Ascending aorta (tissue), 2 donors: ENCODE measurements at regions not wholly inside any gene's neighbourhood (a gene's known extent, or its start where the extent isn't known, plus 50 kb on each side); places are given as distances from the start of the nearest gene placed in this dataset.

Source experiments
- DNase-seq, 2 donors: peaks; one replicate each; pipeline ENCODE4 v3.0.0-alpha.2; 2019; ENCODE audit warnings: low spot score in 2 of 2
- H3K27ac ChIP-seq, 2 donors: fragments of 200-600 bp; sonication (generic); one replicate each; pipeline ENCODE4 v1.5.1; 2016 to 2017; ENCODE audit warnings: mild to moderate bottlenecking in 1 of 2
- H3K27me3 ChIP-seq: fragments of 200-600 bp; sonication (generic); one replicate; pipeline ENCODE4 v1.5.1; 2017
- H3K36me3 ChIP-seq, 2 donors: fragments of 200-600 bp; sonication (generic); one replicate each; pipeline ENCODE4 v1.5.1; 2016
- H3K4me1 ChIP-seq, 2 donors: fragments of 200-600 bp; sonication (generic); one replicate each; pipeline ENCODE4 v1.5.1; 2016 to 2017; ENCODE audit warnings: mild to moderate bottlenecking in 1 of 2
- H3K4me3 ChIP-seq, 2 donors: fragments of 200-600 bp; sonication (generic); one replicate each; pipeline ENCODE4 v1.5.1; 2016 to 2017; ENCODE audit warnings: mild to moderate bottlenecking in 1 of 2
- H3K9me3 ChIP-seq, 2 donors: fragments of 200-600 bp; sonication (generic); one replicate each; pipeline ENCODE4 v1.5.1; 2016
- intact Hi-C: fragments of 100-400 bp; cut with DNase I; formaldehyde crosslinking; loops from one replicate; pipeline ENCODE4 v1.15.1; 2023
- TF ChIP-seq, protein P1 (sequence below), 3 experiments: fragments of 200-600 bp in 2 of 3; fragments of 450-650 bp in 1 of 3; sonication (generic) in 2 of 3; IDR thresholded peaks; one replicate each; pipeline ENCODE4 v1.5.1; 2016 to 2019; ENCODE audit warnings: antibody characterized with exemption in 3 of 3, mild to moderate bottlenecking in 1 of 3, moderate library complexity in 1 of 3

GRCh38 chr9:129343424-129344375, 165.6 kb upstream of the IER5L start:
- Histone ChIP-seq H3K36me3 (no peaks in the 10 kb centered on the region), H3K4me1 (peaks cover 6 to 9% of the 10 kb centered on the region in 2 donors), H3K27ac (peak overlapping the region; percentile 46 to 59), H3K9me3 (no peaks in the 10 kb centered on the region), H3K27me3 (no peaks in the 10 kb centered on the region), H3K4me3 (no peak overlapping the region)
- TF ChIP-seq, protein P1, sequence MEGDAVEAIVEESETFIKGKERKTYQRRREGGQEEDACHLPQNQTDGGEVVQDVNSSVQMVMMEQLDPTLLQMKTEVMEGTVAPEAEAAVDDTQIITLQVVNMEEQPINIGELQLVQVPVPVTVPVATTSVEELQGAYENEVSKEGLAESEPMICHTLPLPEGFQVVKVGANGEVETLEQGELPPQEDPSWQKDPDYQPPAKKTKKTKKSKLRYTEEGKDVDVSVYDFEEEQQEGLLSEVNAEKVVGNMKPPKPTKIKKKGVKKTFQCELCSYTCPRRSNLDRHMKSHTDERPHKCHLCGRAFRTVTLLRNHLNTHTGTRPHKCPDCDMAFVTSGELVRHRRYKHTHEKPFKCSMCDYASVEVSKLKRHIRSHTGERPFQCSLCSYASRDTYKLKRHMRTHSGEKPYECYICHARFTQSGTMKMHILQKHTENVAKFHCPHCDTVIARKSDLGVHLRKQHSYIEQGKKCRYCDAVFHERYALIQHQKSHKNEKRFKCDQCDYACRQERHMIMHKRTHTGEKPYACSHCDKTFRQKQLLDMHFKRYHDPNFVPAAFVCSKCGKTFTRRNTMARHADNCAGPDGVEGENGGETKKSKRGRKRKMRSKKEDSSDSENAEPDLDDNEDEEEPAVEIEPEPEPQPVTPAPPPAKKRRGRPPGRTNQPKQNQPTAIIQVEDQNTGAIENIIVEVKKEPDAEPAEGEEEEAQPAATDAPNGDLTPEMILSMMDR (IDR thresholded peaks at IDR 0.05): no peak
- intact Hi-C loops: no loop called here
- peak in 1 of 2 donors; percentile 62 for DNase-seq

- Histone ChIP-seq H3K27me3 (no peaks in the 10 kb centered on the region), H3K4me3 (no peak overlapping the region), H3K36me3 (no peaks in the 10 kb centered on the region), H3K9me3 (no peaks in the 10 kb centered on the region), H3K4me1 (peaks cover 8 to 11% of the 10 kb centered on the region in 2 donors), H3K27ac (peak overlapping the region; percentile 20 to 42)
- intact Hi-C loops: no loop called here
- TF ChIP-seq, protein P1 (IDR thresholded peaks at IDR 0.05): no peak
- no peak for DNase-seq
These were observed 164.7 kb upstream of the IER5L start for GRCh38 chr9:129342591-129343423.

DNA sequence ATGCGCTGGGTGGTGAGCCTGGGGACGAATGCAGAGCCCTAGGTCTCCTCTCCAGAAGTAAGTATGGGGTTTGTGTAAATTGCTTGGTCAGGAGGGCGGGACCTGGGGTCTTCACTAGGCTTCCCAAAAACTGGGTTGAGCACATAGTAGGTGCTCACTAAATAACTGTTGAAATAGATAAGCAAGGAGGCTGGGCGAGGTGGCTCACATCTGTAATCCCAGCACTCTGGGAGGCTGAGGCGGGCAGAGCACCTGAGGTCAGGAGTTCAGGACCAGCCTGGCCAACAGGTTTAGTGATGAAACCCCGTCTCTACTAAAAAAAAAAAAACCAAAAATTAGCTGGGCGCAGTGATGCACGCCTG, 163.9 kb upstream of the IER5L start:
- Histone ChIP-seq H3K36me3 (no peaks in the 10 kb centered on the region), H3K9me3 (no peaks in the 10 kb centered on the region), H3K27me3 (no peaks in the 10 kb centered on the region), H3K4me1 (peaks cover 9 to 19% of the 10 kb centered on the region in 2 donors), H3K4me3 (no peak overlapping the region), H3K27ac (peak overlapping the region; percentile 3 to 13)
- TF ChIP-seq, protein P1 (IDR thresholded peaks at IDR 0.05): no peak
- intact Hi-C loops: no loop called here
- no peak for DNase-seq

GRCh38 chr9:129341171-129341986, 163.3 kb upstream of the IER5L start:
- H3K4me1 ChIP-seq: peaks cover 11 to 25% of the 10 kb centered on the region in 2 donors
- no peaks in the 10 kb centered on the region for H3K9me3 ChIP-seq
- intact Hi-C loops: no loop called here
- no peaks in the 10 kb centered on the region for H3K36me3 ChIP-seq
- TF ChIP-seq, protein P1 (IDR thresholded peaks at IDR 0.05): no peak
- H3K27ac ChIP-seq: peak overlapping the region; percentile 7 to 16
- no peak for DNase-seq
- no peaks in the 10 kb centered on the region for H3K27me3 ChIP-seq
- H3K4me3 ChIP-seq: no peak overlapping the region
